ENCODE measurements at regions not wholly inside any gene's neighbourhood (a gene's known extent, or its start where the extent isn't known, plus 50 kb on each side); places are given as distances from the start of the nearest gene placed in this dataset.

- no peak for DNase-seq
These were observed 53.9 kb upstream of the PITX1 start for GRCh38 chr5:135087950-135088349.

GRCh38 chr5:135085936-135086725, 52.1 kb upstream of the PITX1 start:
- DNase-seq: no peak

DNA sequence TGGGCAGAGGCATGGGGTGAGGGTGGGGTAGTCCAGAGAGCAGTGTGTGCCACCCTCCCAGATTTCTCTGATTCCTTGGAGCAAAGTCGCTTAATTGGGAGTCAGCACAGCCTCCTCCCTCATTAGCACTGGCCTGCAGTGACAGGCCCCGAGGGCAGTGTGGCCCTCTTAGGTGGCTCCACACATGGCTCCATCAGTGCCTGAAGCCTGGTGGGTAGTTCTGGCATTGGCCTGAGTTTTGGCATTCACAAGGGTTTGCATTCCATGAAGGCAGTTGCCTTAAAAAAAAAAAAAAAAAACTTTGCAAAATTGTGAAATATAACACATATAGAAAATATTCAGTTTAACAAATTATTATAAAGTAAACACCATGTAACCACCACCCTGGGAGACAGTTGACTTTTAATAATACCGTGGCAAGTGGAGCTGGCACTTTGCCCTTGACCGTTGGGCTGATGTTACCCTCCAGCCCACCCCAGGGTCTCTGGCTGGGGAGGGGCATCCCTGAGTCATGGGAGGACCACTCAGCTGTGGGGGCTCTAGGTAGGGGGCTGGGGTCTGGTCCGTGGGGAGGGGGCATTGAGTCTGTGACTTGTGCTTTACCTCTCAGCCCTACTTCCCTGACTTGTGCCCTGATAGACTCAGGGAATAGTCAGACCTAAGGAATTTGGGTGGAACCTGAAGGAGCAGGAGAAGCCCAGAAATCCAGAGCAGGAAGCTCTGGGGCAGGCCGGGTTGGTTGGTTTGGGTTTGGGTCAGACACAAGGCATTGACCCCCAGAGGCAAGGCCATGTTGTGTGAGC, 51.3 kb upstream of the PITX1 start:
- DNase-seq: no peak
